HCT116 (cell line): ENCODE measurements at regions not wholly inside any gene's neighbourhood (a gene's known extent, or its start where the extent isn't known, plus 50 kb on each side); places are given as distances from the start of the nearest gene placed in this dataset.

Experiments used
- ATAC-seq: fragments of 200-7000 bp; cut with Tn5 transposase; 2 replicates; pipeline ENCODE4 v1.9.1; 2020; ENCODE audit warnings: mild to moderate bottlenecking, moderate library complexity
- BruUV-seq: library from RNA; stranded (reverse); fragments of 400-500 nt; replicated peaks from 2 replicates; lab custom pipeline; 2021; lab: Mats Ljungman, UMichigan
- CTCF ChIA-PET: fragments of 300-600 bp; sonication (Branson Sonifier 250); formaldehyde crosslinking; loops from one replicate; lab custom pipeline; 2021; ENCODE audit warnings: antibody characterized with exemption; lab: Charles Lee
- POLR2A ChIA-PET: fragments of 300-600, 350-600 bp; sonication (Branson Sonifier 250); formaldehyde crosslinking; loops from one replicate; lab custom pipeline; 2021; ENCODE audit warnings: antibody characterized with exemption; lab: Charles Lee
- RAD21 ChIA-PET, 2 experiments: fragments of 300-600 bp; sonication (Branson Sonifier 250); formaldehyde crosslinking; loops; one replicate each; lab custom pipeline; 2023; ENCODE audit warnings: low total read pairs in 2 of 2; ENCODE audit not compliant: uncharacterized antibody in 2 of 2, unreplicated experiment in 2 of 2, low non-redundant PET in 1 of 2; lab: Charles Lee
- DNase-seq: peaks from one replicate; pipeline ENCODE4 v3.0.0-alpha.2; 2010; ENCODE audit warnings: low read depth, low spot score
- H2AFZ ChIP-seq: fragments of 200-600 bp; shearing (Covaris generic), sonication (generic); 2 replicates; pipeline ENCODE4 v1.6.1; 2017; ENCODE audit warnings: low read depth, mixed run types, mixed read lengths, antibody characterized with exemption, low read length; ENCODE audit not compliant: poor library complexity, severe bottlenecking
- H3K27ac ChIP-seq: 2 replicates; pipeline ENCODE4 v1.5.1; 2012; ENCODE audit warnings: low read depth, low read length
- H3K27me3 ChIP-seq: fragments of 200-600 bp; sonication (generic); 2 replicates; pipeline ENCODE4 v1.6.1; 2016; ENCODE audit warnings: mixed run types, low read length, mixed read lengths; ENCODE audit not compliant: insufficient read depth
- H3K36me3 ChIP-seq, 2 experiments: fragments of 200-500 bp in 1 of 2; fragments of 200-600 bp in 1 of 2; sonication (Bioruptor generic) in 1 of 2; sonication (generic) in 1 of 2; 2 replicates each; pipeline versions ENCODE4 v1.5.1 to v1.6.1; 2014 to 2016; ENCODE audit warnings: low read length in 2 of 2, inconsistent platforms in 1 of 2, mixed read lengths in 1 of 2, mixed run types in 1 of 2; ENCODE audit not compliant: insufficient read depth in 2 of 2, control insufficient read depth in 1 of 2
- H3K4me1 ChIP-seq, 2 experiments: fragments of 200-600 bp in 1 of 2; sonication (generic) in 1 of 2; 2 replicates each; pipeline versions ENCODE4 v1.5.1 to v1.6.1; 2012 to 2017; ENCODE audit warnings: low read length in 2 of 2, inconsistent platforms in 1 of 2, mild to moderate bottlenecking in 1 of 2, mixed read lengths in 1 of 2, mixed run types in 1 of 2, moderate library complexity in 1 of 2; ENCODE audit not compliant: insufficient read depth in 2 of 2, control insufficient read depth in 1 of 2
- H3K4me2 ChIP-seq: fragments of 200-600 bp; sonication (generic); 2 replicates; pipeline ENCODE4 v1.6.1; 2017; ENCODE audit warnings: mixed run types, low read length, mixed read lengths
- H3K4me3 ChIP-seq, 2 experiments: fragments of 200-600 bp in 1 of 2; sonication (generic) in 1 of 2; replicated peaks in 1 of 2; 2 replicates each; pipeline ENCODE4 v1.5.1; 2011 to 2016; ENCODE audit warnings: low read length in 2 of 2, control low read depth in 1 of 2, low read depth in 1 of 2, mild to moderate bottlenecking in 1 of 2, mixed read lengths in 1 of 2, mixed run types in 1 of 2
- H3K79me2 ChIP-seq: fragments of 200-600 bp; sonication (generic); 2 replicates; pipeline ENCODE4 v1.6.1; 2017; ENCODE audit warnings: mild to moderate bottlenecking, mixed run types, low read length, moderate library complexity, mixed read lengths; ENCODE audit not compliant: insufficient read depth
- H3K9ac ChIP-seq: fragments of 200-600 bp; sonication (generic); 2 replicates; pipeline ENCODE4 v1.6.1; 2016; ENCODE audit warnings: low read length, mixed read lengths
- H3K9me2 ChIP-seq: fragments of 200-600 bp; sonication (generic), shearing (Covaris generic); 2 replicates; pipeline ENCODE4 v1.6.1; 2017; ENCODE audit warnings: mixed run types, mild to moderate bottlenecking, moderate library complexity; ENCODE audit not compliant: insufficient read depth
- H3K9me3 ChIP-seq, 2 experiments: fragments of 200-500 bp in 1 of 2; fragments of 200-600 bp in 1 of 2; sonication (Bioruptor generic) in 1 of 2; sonication (generic) in 1 of 2; 2 replicates each; pipeline ENCODE4 v1.6.1; 2014 to 2017; ENCODE audit warnings: low read length in 2 of 2, mixed read lengths in 2 of 2, inconsistent platforms in 1 of 2, low read depth in 1 of 2, mild to moderate bottlenecking in 1 of 2, mixed run types in 1 of 2, moderate library complexity in 1 of 2; ENCODE audit not compliant: control insufficient read depth in 1 of 2, insufficient read depth in 1 of 2
- H4K20me1 ChIP-seq: fragments of 200-600 bp; sonication (generic), shearing (Covaris generic); 2 replicates; pipeline ENCODE4 v1.6.1; 2017; ENCODE audit warnings: mixed run types, mild to moderate bottlenecking, moderate library complexity; ENCODE audit not compliant: insufficient read depth
- CBX3 ChIP-seq: IDR thresholded peaks from 2 replicates; pipeline ENCODE4 v1.6.1; 2012; ENCODE audit warnings: low read depth
- CEBPB ChIP-seq: IDR thresholded peaks from 2 replicates; pipeline ENCODE4 v1.6.1; 2012; ENCODE audit warnings: low read depth
- EGR1 ChIP-seq: IDR thresholded peaks from 2 replicates; pipeline ENCODE4 v1.6.1; 2012; ENCODE audit warnings: low read depth
- ELF1 ChIP-seq: IDR thresholded peaks from 2 replicates; pipeline ENCODE4 v1.6.1; 2012; ENCODE audit warnings: low read depth, borderline replicate concordance
- EZH2 ChIP-seq: fragments of 200-600 bp; sonication (generic); IDR thresholded peaks from 2 replicates; pipeline ENCODE4 v1.6.1; 2017; ENCODE audit warnings: antibody characterized with exemption, mixed run types
- EZH2phosphoT487 ChIP-seq: fragments of 200-600 bp; IDR thresholded peaks from 2 replicates; pipeline ENCODE4 v1.6.1; 2018; ENCODE audit warnings: antibody characterized with exemption, borderline replicate concordance
- JUND ChIP-seq: IDR thresholded peaks from 2 replicates; pipeline ENCODE4 v1.6.1; 2012
- POLR2AphosphoS5 ChIP-seq: IDR thresholded peaks from 2 replicates; pipeline ENCODE4 v1.6.1; 2011; ENCODE audit warnings: mild to moderate bottlenecking, low read depth, low read length, moderate library complexity
- RAD21 ChIP-seq: IDR thresholded peaks from 2 replicates; pipeline ENCODE4 v1.6.1; 2012; ENCODE audit warnings: low read depth, mild to moderate bottlenecking
- SIN3A ChIP-seq: IDR thresholded peaks from 2 replicates; pipeline ENCODE4 v1.6.1; 2012; ENCODE audit warnings: low read depth
- SP1 ChIP-seq: IDR thresholded peaks from 2 replicates; pipeline ENCODE4 v1.6.1; 2012; ENCODE audit warnings: low read depth
- SRF ChIP-seq: IDR thresholded peaks from 2 replicates; pipeline ENCODE4 v1.6.1; 2012; ENCODE audit warnings: low read depth
- TCF7L2 ChIP-seq: IDR thresholded peaks from 2 replicates; pipeline ENCODE4 v1.7.0; 2011; ENCODE audit warnings: borderline replicate concordance, inconsistent platforms; ENCODE audit not compliant: insufficient read depth, insufficient read length; ENCODE audit errors: extremely low read depth
- YY1 ChIP-seq: IDR thresholded peaks from 2 replicates; pipeline ENCODE4 v1.6.1; 2011; ENCODE audit warnings: low read length, low read depth, moderate library complexity, mild to moderate bottlenecking; ENCODE audit not compliant: insufficient replicate concordance; ENCODE audit errors: extremely low read depth
- ZNF274 ChIP-seq: fragments of 200-500 bp; sonication (Bioruptor generic); IDR thresholded peaks from 2 replicates; pipeline ENCODE4 v1.6.1; 2014; ENCODE audit warnings: mild to moderate bottlenecking, low read depth, low read length, inconsistent platforms
- intact Hi-C: fragments of 100-400 bp; cut with micrococcal nuclease; formaldehyde crosslinking; loops from 2 replicates; pipeline ENCODE4 v1.10.0; 2022
- TF ChIP-seq, protein P1 (sequence below), 3 experiments: fragments of 200-600 bp in 1 of 3; sonication (generic) in 1 of 3; IDR thresholded peaks in 2 of 3; conservative IDR thresholded peaks in 1 of 3; 2 replicates each; pipeline ENCODE4 v1.5.1; 2012 to 2017; ENCODE audit warnings: low read depth in 2 of 3, low read length in 2 of 3, antibody characterized with exemption in 1 of 3, borderline replicate concordance in 1 of 3, control low read depth in 1 of 3, mild to moderate bottlenecking in 1 of 3, mixed read lengths in 1 of 3, mixed run types in 1 of 3, moderate library complexity in 1 of 3; ENCODE audit not compliant: insufficient read depth in 1 of 3
- TF ChIP-seq, protein P2 (sequence below): IDR thresholded peaks from 2 replicates; pipeline ENCODE4 v1.6.1; 2012
- TF ChIP-seq, protein P3 (sequence below): IDR thresholded peaks from 2 replicates; pipeline ENCODE4 v1.6.1; 2012
- TF ChIP-seq, protein P4 (sequence below): IDR thresholded peaks from 2 replicates; pipeline ENCODE4 v1.6.1; 2011; ENCODE audit warnings: mild to moderate bottlenecking, low read length, moderate library complexity; ENCODE audit not compliant: insufficient replicate concordance; ENCODE audit errors: extremely low read depth

DNA sequence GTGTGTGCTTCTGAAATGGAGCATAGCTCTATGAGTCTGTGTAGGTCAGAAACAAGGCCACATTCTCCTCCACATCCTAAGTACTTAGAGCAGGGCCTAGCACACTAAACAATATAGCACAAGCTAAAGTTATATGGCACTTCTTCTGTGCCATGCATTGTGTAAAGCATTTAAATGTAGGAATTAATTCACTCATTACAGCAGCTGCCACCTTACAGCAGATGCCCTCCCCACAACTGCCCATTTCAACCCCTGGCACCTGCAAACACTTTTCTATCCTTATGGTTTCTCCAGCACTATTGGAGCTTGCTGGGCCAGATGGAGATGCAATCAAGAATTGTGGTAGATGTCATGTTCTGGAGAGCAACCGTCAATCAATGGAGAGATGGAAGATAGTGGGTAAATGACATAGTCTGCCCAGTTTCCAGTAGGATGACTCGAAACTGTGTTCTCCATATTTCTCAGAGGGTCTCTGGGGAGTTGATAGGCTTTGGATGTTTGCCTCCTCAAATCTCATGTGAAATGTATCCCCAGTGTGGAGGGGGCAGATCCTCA, 373.7 kb downstream of the DOK5 start:
- Histone ChIP-seq H3K27me3 (no peaks in the 10 kb centered on the region), H3K79me2 (no peaks in the 10 kb centered on the region), H3K9me2 (no peaks in the 10 kb centered on the region), H3K9ac (no peak overlapping the region), H3K4me2 (no peak overlapping the region), H3K4me1 (no peaks in the 10 kb centered on the region), H2AFZ (no peak overlapping the region), H3K27ac (no peak overlapping the region), H4K20me1 (no peaks in the 10 kb centered on the region), H3K9me3 (peaks cover 10 to 24% of the 10 kb centered on the region in 2 experiments; a peak in 2 of 4 replicates), H3K4me3 (no peak overlapping the region), H3K36me3 (no peaks in the 10 kb centered on the region)
- CTCF ChIA-PET: no interaction called here
- RAD21 ChIA-PET: no interaction called here
- ATAC-seq (no peak), DNase-seq (no peak)
- POLR2A ChIA-PET: no interaction called here
- intact Hi-C loops: no loop called here
- TF ChIP-seq TCF7L2 (no peak), EGR1 (no peak), SRF (no peak), RAD21 (no peak), POLR2AphosphoS5 (no peak), SIN3A (no peak), ELF1 (no peak), SP1 (no peak), EZH2 (no peak), JUND (no peak), CBX3 (no peak), YY1 (no peak), EZH2phosphoT487 (no peak), CEBPB (no peak), ZNF274 (no peak)
- TF ChIP-seq, protein P1, sequence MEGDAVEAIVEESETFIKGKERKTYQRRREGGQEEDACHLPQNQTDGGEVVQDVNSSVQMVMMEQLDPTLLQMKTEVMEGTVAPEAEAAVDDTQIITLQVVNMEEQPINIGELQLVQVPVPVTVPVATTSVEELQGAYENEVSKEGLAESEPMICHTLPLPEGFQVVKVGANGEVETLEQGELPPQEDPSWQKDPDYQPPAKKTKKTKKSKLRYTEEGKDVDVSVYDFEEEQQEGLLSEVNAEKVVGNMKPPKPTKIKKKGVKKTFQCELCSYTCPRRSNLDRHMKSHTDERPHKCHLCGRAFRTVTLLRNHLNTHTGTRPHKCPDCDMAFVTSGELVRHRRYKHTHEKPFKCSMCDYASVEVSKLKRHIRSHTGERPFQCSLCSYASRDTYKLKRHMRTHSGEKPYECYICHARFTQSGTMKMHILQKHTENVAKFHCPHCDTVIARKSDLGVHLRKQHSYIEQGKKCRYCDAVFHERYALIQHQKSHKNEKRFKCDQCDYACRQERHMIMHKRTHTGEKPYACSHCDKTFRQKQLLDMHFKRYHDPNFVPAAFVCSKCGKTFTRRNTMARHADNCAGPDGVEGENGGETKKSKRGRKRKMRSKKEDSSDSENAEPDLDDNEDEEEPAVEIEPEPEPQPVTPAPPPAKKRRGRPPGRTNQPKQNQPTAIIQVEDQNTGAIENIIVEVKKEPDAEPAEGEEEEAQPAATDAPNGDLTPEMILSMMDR (IDR thresholded peaks at IDR 0.05 in 2 of 3, conservative IDR thresholded peaks at IDR 0.05 in 1 of 3; ENCODE audit: borderline replicate concordance in 1 of 3, insufficient read depth in 1 of 3, low read depth in 2 of 3, low read length in 2 of 3): no peak
- TF ChIP-seq, protein P2, sequence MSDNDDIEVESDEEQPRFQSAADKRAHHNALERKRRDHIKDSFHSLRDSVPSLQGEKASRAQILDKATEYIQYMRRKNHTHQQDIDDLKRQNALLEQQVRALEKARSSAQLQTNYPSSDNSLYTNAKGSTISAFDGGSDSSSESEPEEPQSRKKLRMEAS: no peak
- TF ChIP-seq, protein P3, sequence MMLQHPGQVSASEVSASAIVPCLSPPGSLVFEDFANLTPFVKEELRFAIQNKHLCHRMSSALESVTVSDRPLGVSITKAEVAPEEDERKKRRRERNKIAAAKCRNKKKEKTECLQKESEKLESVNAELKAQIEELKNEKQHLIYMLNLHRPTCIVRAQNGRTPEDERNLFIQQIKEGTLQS: no peak
- TF ChIP-seq, protein P4, sequence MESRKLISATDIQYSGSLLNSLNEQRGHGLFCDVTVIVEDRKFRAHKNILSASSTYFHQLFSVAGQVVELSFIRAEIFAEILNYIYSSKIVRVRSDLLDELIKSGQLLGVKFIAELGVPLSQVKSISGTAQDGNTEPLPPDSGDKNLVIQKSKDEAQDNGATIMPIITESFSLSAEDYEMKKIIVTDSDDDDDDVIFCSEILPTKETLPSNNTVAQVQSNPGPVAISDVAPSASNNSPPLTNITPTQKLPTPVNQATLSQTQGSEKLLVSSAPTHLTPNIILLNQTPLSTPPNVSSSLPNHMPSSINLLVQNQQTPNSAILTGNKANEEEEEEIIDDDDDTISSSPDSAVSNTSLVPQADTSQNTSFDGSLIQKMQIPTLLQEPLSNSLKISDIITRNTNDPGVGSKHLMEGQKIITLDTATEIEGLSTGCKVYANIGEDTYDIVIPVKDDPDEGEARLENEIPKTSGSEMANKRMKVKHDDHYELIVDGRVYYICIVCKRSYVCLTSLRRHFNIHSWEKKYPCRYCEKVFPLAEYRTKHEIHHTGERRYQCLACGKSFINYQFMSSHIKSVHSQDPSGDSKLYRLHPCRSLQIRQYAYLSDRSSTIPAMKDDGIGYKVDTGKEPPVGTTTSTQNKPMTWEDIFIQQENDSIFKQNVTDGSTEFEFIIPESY: no peak
- BruUV-seq: no TSS peak
